Myocyte (in vitro differentiated cells): ENCODE measurements at regions not wholly inside any gene's neighbourhood (a gene's known extent, or its start where the extent isn't known, plus 50 kb on each side); places are given as distances from the start of the nearest gene placed in this dataset.

Experiments used
- DNase-seq: peaks from one replicate; pipeline ENCODE4 v3.0.0-alpha.2; 2012; ENCODE audit warnings: low read depth

DNA sequence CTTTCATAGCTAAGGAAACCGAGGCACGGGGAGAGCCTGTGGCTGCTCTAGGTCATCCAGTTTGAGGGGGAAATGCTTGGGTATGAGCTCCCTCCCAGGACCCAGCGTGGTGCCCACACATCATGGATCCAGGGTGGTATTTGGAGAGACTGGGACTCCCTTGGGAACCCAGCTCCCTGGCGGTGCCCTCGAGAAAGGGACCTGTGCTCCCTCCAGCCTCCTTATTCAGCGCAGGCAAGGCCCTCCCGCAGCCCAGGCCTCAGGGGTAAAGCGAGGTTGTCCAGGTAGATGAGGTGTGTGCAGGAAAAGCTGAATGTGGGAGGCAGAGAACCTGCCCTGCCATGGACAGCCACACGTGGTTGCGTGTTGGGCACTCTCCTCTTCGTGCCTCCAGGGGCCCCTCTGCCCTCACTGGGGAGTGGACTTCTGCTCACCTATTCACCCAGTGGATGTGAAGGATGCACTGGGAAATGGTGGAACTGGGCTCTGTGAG lies 53.8 kb upstream of the GPR78 start:
- DNase-seq: no peak

DNA sequence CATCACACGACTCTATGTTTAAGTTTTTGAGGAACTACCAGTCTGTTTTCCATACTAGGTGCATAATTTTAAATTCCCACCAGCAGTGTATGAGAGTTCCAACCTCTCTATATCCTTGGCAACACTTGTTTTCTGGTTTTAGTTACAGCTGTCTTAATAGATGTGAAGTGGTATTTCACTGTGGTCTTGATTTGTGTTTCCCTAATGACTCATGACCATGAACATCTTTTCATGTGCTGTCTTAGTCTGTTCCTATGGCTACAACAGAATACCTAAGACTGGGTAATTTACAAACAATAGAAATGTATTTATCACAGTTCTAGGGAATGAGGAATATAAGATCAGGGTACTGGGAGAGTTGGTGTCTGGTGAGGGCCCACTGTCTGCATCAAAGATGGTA lies 51.5 kb upstream of the GPR78 start:
- DNase-seq: peak; percentile 89
